ENCODE measurements at regions not wholly inside any gene's neighbourhood (a gene's known extent, or its start where the extent isn't known, plus 50 kb on each side); places are given as distances from the start of the nearest gene placed in this dataset.
"Not testable (repeated sequence)": the region's sequence is repeated elsewhere in the genome, so short reads cannot be mapped to it uniquely, and the experiment has no call there.

DNA sequence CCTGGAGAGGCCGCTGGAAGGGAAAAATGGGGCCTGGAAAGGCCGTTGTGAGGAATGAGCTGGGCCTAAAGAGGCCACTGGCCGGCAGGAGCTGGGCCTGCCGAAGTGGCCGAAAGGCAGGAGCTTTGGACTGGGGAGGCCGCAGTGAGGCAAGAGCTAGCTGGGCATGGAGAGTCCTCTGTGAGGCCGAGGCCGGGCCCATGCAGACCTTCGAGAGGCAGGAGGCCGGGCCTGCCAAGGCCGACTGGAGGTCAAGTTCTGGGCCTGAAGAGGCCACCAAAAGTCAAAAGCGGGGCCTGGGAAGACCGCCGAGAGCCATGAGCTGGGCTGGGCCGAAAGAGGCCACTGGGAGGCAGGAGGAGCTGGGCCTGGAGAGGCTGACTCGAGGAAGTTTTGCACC lies 71.6 kb upstream of the COBL start:
- not testable (repeated sequence) for TF ChIP-seq POU2F2 (IDR thresholded peaks at IDR 0.05; ENCODE audit: low read depth, low read length); POLR2AphosphoS5 (IDR thresholded peaks at IDR 0.05; ENCODE audit: low read depth, low read length); POLR2A (IDR thresholded peaks at IDR 0.05; ENCODE audit: low read depth, low read length); TAF1 (IDR thresholded peaks at IDR 0.05; ENCODE audit: low read depth, low read length); PAX5 (IDR thresholded peaks at IDR 0.05; ENCODE audit: insufficient read depth, low read length, severe bottlenecking); SPI1 (IDR thresholded peaks at IDR 0.05; ENCODE audit: low read depth, low read length)
